Right renal cortex interstitium (tissue), 3 donors: ENCODE measurements at regions not wholly inside any gene's neighbourhood (a gene's known extent, or its start where the extent isn't known, plus 50 kb on each side); places are given as distances from the start of the nearest gene placed in this dataset.
A peak's percentile ranks its signal among the peaks of the same experiment; 100 is the strongest.

ENCODE experiments used
- DNase-seq, 3 donors: peaks; one replicate each; pipeline ENCODE4 v3.0.0-alpha.2; 2013; ENCODE audit warnings: low read depth in 3 of 3, low spot score in 2 of 3

DNA sequence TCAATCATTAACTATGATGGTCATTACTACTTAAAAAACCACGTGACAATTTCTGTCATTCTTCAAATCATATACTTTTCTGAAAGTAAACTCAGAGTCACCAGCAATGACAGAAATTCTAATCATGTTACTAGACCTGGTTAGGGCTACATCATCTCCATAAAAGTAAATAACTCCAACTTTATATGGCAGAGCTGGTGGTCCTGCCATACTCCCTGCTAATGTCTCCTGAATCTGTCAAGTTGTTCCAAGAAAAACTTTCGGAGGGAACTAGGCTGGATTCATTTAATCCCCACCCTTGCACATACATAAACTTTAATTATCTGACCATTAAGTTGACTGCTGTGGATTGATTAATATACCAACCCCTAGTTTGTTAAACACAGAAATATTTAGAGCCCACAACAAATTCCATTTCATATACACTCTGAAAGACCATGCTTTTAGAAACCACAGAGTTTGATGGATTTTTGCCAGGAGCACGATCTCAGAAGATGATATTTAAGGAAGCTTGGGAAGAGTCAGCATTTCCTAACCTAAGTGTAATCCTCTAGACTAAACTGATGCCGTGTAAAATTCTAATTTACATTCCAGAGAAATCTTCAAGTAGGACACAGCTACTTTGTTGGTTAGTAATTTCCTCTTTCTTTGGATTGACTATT is 577.0 kb downstream of the FAT4 start:
- peak in 1 of 3 donors; percentile 6 for DNase-seq

DNA sequence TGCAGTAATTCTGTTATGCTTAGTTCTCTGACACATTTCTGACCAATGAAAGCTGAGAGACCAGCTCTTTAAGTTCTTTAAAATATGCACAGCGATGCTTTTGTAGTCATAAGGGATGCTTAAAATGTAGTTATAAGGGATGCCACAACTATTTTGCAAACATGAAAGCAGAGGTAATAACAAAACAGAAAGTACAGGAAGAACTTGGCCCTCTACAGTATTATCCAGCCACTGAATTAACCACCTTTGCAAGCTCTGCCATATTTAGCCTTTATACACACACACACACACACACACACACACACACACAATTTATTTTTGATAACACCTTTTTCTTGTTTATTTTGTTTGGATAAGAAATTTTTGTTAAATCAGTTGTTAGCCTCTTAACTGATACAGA is 590.0 kb downstream of the FAT4 start:
- no peak for DNase-seq

DNA sequence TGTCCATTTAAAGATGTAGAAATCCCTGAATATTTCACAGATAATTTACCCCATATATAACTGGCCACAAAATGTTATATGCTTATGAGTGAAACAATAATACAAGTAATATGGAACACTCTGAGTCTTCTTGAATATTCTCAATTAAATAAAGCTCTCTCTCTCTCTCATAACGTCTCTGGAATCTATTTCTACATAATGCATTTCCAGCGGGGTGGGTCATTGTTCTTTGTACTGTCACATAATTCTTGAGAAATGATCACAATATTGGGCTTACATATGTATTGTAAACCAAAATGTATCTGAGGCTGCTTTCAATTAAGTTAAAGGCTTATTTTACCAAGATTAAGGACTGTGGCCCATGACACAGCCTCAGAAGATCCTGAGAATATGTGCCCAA is 596.3 kb downstream of the FAT4 start:
- no peak for DNase-seq

DNA sequence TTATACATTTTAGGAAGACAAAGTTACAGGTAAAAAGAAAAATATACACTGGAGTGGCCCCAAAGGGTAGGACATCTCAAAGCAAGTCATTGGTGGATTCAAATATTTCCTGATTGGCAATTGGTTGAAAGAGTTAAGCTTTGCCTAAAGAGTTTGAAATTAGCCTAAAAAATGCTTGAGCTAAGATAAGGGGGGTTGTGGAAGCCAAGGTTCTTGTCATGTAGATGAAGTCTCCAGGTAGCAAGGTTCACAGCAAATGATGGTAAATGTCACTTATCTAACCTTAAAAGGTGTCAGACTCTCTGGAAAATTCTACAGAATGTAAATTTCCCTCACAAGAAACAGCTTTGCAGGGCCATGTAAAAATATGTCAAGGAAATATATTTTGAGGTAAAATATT is 596.7 kb downstream of the FAT4 start:
- DNase-seq = no peak

DNA sequence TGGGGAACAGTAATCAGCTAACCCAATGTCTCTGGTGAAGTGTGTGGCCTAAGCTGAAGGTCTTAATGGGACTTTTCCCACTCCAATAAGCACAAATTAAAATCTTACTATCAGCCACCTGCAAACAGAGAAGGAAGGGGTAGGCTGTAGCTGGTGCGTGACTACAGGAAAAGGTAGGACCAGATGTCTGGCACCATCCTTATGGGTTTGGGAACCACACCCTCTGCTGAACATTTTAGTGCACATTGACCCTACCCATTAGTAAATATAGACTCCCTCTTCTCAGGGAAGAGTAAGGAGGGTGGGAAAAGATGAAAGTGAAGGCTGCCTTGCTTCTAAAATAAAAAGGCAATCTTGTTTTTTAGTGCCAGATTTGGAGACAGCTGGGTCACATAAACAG is 602.8 kb downstream of the FAT4 start:
- DNase-seq = no peak

DNA sequence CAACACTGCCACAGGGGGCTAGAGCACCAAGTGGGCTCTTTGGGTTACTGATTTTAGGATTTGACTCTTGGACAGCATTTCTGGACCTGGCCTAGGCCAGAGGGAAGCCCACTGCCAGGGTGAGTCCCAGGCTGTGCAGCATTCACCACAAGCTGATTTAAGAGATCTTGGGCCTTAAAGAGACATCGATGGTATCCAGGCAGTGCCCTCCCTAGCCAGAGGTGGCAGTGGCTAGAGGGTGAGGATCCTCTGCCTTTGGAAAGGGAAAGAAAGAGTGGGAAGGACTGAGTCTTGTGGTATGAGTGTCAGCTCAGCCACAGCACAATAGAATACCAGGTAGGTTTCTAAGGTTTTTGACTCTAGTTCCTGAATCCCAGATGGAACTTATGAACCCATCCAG is 613.9 kb downstream of the FAT4 start:
- DNase-seq = no peak

DNA sequence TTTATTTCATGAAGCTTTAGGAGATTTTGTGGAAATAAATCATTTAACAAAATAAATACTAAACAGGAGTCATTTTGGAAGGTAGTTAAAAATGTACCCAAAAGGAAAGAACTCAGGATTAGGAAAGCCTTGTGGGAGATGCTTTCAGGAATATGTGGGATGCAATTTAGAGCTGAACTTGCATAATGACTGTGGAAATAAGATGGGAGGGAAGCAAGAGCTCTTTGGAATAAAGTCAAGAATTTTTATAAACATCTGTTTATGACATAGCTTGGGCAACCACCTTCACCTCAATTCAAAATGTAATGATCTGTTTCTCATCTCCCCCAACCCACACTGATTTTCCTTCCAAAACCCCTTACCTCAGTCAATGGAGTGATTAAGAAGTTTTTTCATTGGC is 623.8 kb downstream of the FAT4 start:
- no peak for DNase-seq

DNA sequence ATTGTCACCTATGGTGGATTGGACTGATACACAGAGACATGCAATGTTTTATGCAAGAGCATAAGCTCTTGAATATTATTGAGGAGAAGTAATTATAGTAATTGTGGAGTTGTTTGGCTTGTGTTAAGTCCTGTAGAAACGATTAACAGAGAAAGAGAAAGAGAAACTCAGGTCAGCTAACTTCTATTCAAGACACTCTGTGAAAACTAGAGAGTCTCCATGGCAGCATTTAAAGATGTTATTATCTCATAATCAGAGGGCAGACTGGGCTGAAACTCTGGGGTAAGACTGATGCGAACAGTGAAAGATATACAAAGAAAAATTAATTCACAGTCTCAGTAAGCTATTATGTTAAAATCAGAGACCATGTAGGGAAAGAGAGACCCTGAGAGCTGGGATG is 625.7 kb downstream of the FAT4 start:
- no peak for DNase-seq

DNA sequence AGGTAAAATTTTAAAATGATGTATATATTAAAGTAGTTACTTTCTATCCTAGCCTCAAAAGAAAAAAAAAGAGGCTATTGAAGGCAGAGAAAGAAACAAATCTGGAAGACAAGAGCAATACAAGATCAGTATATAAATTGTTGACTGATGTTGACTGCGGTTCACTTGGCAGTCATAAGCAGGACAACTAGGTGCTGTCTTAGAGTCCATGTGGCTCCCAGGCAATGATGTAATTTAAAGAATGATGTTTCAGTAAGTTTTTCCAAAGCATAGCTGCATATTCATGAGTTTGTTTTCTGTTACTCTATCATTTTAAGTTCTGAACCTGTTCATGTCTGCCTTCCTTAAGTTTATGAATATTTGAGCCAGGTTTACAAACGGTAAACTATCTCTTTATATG is 630.2 kb downstream of the FAT4 start:
- DNase-seq = no peak

DNA sequence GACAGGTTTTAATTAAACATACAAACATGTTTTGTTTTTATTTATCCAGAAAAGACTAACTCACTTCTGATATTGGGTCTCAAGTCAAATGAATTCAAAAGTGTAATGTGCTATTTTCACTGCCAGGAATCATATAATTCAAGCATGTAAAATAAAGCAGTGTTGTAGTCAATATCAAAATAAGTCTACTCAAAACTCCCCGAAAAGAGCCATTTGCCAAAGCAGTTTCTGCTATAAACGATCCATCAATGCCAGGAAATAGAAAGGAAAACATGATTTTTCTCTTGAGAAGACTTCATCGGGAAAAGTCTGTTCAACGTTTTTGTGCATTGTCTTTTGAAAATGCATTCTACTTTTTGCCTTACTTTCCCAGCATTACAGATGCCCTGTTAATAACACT is 633.3 kb downstream of the FAT4 start:
- no peak for DNase-seq

DNA sequence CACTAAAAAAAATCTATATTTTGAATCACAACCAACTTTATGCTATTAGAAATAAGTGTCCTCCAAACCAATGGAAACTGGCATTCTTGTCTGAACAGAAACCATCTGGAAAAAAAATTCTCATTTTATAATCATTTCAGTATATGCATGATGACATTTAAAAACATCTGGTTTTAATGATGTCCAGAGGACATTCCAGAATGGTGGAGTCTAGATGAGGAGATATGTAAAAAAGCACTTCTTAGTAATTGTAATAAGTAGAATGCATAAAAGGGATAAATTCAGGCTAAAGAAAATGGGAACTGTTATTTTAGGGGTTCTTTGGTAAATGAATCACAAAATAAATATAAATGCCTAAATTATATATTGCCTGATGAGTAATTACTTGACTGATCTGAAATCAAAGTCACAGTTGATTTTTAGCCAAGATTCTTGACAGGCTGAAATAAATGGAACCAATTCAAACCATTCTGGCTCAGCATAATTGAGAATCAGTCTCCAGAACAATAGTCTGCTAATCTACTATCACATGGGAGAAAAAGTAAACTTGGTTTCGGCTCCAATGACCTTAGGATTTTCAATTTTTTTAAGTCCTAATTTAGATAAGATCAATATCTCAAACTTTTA is 636.6 kb downstream of the FAT4 start:
- no peak for DNase-seq

DNA sequence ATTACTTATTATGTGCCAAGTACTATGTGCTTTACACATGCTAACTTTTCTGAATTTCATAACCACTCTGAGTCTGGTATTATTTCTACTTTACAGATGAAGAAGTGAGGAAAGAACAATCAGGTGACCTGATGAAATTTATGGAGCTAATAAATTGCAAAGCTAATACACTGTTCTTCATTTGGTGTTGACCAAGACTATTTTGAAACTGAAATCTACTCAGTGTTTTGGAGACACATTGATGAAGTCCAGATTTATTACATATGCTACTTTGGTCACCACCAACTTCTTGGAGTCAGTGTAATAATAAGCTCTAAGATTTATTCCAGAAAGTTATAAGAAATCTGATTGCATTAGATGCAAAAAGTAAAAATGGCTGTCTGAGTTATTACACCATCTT is 637.9 kb downstream of the FAT4 start:
- no peak for DNase-seq

DNA sequence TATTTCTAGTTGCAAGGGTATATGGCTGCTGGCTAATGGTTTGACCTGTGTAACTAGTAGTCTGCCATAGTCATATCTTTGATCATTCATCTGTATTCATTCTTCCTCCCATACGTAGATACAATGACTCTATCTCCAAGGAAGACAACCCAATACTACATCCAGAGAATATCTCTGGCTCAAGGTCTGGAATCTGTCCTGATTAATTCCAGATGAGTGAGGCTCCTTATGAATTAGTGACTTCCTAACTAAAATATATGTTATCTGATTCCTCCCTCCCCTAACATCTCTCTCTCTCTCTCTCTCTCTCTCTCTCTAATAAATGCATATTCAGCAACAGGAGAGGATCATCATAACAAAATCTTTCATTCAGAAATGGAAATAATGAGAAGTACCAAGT is 641.5 kb downstream of the FAT4 start:
- no peak for DNase-seq

DNA sequence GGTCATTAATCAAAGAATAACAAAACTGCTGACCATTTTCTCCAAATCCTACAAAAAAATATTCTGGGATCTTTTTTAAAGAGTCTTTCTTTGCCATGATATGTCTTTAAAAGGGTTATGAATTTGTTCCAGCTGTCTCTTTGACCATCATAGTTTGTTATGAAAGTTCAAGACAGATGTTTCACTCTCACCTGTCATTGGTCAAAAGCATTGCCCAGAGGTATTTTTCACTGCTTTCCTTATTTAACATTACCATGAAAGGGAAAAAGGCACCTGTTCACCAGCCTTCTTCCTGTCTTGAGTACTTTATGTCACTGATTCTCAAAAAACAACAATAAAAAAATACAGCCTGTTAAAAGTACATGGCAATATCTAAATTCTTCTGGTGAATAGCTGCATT is 643.8 kb downstream of the FAT4 start:
- no peak for DNase-seq

DNA sequence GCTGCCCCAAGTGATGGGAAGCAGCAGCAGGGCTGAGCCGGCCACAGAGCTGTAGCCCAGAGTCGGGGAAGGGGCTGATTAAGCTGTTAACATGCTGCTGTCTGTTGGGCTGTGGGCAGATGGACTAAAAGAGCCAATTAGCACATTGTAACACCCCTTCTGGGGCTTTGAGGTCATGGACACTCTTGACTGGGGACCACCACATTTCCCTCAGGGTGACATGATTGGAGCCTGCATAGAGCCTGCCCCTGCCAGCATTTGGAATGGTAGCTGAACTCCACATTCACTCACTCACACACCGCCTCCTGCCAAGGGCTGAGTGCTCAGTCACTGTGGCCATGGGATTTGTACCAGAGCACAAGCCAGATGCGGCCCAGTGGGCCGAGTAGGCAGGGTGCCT is 646.9 kb downstream of the FAT4 start:
- no peak for DNase-seq

DNA sequence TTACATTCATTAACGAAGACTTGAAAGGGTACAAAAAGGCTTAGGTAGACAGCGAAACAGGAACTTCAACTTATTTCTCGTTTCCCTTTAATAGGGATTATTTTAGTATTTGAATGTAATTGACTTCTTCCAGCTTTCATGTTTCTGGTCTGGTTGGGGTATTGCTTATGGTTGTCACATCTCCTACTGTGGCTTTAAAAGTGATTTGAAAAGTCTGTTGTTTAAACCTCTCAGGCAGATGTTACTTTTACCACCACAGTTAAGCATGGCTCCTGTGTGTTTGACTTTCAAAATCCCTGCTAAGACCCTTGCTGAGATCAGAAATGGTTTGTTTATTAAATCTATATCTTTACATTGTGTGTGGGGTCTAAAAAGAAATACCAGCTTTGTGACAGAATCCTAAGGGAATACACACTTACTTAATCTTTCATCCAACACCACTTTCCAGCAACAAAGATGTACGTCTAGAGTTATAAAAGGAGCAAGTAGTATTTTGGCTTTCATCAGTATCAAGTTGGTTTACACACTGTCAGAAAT is 661.2 kb downstream of the FAT4 start:
- no peak for DNase-seq

DNA sequence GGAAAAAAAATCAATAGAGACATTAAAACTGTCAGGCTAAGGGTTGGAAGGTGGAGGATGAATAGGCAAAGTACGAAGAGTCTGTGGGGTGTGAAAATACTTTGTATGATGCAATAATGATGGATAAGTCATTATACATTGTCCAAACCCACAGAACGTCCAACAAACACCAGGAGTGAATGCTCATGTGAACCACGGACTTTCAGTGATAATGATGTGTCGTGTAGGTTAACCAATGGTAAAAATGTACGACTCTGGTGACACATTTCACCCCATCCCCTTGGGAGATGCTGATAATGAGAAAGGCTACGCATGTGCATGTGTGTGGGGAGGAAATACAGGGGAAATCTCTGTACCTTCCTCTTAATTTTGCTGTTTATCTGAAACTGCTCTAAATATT is 665.2 kb downstream of the FAT4 start:
- no peak for DNase-seq

DNA sequence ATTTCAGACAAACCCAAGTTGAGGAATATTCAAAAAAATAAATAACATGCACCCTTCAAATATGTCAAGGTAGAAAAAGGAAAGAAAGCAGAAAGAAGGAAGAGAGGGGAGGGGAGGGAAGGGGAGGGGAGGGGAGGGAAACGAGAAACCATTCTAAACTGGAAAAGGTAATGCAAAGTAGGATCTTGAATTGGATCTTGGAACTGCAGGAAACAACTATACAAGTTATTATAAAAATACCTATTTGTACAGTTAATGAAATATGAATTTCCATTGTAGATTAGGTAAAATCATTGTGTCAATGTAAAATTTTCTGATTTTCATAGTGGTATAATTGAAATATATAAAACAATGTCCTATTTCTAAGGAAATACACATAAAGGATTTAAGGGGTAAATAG is 668.4 kb downstream of the FAT4 start:
- DNase-seq = no peak

DNA sequence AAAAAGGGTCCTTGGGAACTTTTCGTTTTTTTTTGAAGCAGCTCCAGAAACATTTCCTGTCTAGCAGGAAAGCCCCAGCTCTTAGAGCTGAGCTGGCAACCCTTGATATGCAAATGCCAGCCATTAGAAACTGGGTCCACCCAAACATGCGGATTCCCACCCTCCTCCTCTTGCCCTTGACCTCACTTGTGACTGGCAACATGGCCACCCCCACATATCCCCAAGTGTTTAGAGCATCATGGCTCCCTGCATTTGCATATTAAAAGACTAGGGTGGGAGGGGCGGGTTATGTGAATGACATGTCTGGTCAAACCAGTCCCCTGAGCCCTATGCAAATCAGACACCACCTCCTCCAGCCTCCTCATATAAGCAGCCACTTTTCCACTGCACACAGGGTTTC is 671.1 kb downstream of the FAT4 start:
- DNase-seq = no peak

DNA sequence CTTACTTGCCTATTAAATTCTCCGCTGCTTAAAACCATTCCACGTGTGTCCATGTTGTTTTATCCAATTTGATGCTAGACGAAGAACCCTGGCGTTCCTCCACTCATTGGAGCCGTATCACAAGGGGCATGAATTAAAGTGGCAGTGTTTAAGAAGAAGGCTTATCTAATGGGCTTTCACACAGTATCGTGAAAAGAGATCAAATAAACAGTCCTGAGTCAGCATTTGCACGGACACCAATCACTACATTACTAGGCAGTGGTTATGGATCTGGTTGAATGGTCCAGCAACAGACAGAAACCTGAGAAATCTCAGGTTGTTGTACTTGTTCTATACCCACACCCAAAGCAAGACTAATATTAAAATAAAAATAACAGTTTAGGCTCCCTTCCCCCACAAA is 671.6 kb downstream of the FAT4 start:
- no peak for DNase-seq

DNA sequence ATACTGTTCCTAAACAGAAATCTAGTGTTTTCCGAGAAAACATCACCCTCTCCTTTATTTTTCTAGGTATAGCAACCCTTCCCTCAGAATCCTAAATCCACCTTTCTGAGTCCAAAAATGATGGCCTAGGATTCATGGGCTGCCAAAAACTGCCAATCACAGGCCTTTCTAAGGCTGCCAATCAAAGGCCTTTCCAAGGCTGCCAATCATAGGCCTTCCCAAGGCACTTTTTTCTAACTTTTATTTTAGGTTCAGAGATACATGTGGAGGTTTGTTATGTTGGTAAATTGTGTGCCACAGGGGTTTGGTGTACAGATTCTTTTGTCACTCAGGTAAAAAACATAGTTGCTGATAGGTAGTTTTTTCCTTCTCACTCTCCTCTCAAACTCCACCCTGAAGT is 673.7 kb downstream of the FAT4 start:
- no peak for DNase-seq

DNA sequence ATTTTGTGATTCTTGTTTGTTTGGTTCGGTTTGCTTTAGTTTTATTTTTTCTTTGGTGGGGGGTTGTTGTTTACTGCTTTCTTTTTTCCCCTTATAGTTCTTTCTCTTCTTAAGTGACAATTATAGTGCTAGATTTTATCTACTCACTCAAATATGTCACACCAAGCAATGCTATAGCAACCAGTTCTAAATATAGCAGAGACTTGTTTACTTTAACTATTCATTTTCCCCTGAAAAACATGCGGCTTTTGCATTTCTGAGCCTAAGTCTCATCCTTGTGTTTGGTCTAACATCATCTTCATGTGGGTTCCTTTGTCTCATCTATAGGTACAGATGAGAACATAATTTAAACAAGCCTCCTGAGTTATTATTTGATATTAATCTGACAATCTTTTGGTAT is 676.6 kb downstream of the FAT4 start:
- DNase-seq = no peak

DNA sequence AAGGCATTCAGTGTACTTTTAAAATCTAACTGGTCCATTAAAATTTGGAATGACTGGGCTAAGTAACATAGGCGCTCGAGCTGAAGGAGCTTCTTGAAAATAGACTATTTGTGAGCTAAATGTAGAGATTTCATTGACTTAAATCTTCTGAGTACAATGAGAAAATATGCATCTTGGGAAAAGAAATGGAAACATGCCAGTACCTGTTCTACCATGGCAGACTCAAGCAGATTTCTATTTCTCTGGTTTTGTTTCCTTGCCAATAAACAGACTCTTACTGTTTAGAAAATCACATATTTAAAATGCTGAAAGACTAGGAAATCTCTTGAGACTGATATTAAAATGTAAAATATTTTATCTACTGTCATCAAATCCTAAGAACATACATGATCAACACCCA is 678.1 kb downstream of the FAT4 start:
- DNase-seq = no peak
